Testis (tissue), 2 donors: ENCODE measurements at regions not wholly inside any gene's neighbourhood (a gene's known extent, or its start where the extent isn't known, plus 50 kb on each side); places are given as distances from the start of the nearest gene placed in this dataset.

Source experiments
- CTCF ChIP-seq, 3 experiments: fragments of 450-650 bp in 2 of 3; fragments of 200-600 bp in 1 of 3; sonication (generic) in 1 of 3; IDR thresholded peaks; one replicate each; pipeline ENCODE4 v1.5.1; 2016 to 2019; ENCODE audit warnings: antibody characterized with exemption in 3 of 3, mild to moderate bottlenecking in 2 of 3, moderate library complexity in 1 of 3
- POLR2A ChIP-seq: fragments of 450-650 bp; IDR thresholded peaks from one replicate; pipeline ENCODE4 v1.6.1; 2017; ENCODE audit warnings: antibody characterized with exemption, mild to moderate bottlenecking, moderate library complexity

GRCh38 chr5:76021936-76022584 lies 61.1 kb upstream of the SV2C start:
- TF ChIP-seq CTCF (IDR thresholded peaks at IDR 0.05) (no peak), POLR2A (no peak)
